ENCODE measurements at regions not wholly inside any gene's neighbourhood (a gene's known extent, or its start where the extent isn't known, plus 50 kb on each side); places are given as distances from the start of the nearest gene placed in this dataset.
"Not testable (repeated sequence)": the region's sequence is repeated elsewhere in the genome, so short reads cannot be mapped to it uniquely, and the experiment has no call there.

DNA sequence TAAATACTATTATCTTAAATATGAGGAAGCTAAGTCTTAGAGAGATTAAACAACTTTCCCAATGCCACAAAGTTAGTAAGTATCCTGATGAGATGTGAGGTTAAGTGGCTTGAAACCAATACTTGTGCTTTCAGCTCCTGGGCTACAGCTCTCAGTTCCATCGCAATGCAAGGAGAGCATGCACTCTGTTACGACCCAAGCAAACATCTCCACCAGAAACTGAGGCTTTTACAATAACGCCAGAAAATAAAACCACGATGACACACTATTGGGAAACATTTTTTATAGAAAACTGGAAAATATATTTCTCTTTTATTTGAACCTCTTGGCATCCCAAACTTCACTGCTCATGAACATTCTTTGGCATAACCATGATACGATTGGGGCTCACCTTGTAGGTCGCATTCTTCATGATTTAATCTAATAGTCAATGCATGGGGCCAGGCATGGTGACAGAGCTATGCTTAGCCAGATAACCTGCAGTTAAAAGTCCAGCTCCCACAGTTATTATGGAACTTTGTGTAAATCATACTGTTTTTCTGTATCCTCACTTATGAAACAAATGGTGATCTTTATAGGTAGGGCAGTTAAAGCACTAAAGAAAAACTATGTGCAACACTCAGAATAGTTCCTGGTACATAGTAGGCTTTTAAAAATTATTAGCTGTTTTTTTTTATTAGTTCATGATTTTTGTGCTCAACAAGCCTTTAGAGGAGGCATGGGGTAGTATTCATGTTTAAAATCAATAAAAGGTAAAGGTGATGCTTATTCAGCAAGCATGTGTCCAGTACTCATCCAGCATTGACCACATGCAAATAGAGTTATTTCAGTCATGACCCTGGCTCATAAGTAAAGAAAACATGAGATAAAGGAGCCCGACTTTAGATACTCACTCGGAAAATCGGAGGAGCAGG, 238.3 kb upstream of the TRIB2 start:
- Histone ChIP-seq H3K4me3 (no peak overlapping the region), H3K27ac (no peak overlapping the region)

DNA sequence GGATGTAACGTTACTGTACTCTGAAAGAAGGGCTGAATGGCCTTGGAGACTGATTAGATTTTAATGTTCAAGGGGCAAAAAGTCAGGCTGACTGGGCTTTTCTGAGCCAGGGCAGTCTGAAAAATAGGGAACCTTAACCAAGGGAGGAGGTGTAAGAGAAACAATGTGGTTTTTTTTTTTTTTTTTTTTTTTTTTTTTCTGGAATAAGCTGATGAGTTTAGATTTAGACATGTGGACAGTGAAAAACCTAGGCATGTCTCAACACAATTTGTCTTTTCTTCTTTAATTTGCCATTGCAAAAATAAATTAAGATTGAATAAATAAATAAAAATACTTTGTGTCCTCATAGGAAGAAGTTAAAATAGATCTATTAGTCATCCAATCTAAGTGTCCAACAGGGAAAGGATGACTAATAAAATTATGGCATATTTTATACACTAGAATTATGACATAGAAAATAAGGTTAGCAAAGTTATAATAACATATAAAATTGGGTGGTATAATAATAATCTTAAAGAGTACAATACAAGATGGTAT, 237.6 kb upstream of the TRIB2 start:
- Histone ChIP-seq H3K27ac (no peak overlapping the region), H3K4me3 (no peak overlapping the region)

DNA sequence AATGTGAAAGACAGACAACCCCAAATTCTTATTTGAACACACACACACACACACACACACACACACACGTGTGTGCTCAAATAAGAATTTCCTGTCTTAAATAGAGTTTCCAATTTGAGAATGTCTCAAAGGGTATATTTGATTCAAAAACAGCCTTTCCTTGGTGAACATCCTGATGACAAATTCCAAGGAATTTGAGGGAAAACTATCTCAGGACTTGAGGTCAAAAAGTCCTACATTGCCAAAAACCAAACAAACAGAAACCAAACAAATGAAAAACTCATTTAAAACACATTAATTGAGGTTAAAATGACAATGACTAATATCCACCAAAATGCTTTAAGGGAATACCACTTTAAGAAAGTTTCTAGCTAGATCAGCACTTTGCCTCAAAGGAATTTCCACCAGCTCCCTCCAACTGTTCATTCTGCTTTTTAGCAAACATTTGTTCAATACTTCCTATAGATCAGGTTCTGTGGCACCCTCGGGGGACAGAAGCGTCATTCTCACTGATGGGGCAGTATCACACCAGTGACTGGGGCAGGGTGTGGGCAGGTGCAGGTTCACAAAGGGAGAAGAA, 232.1 kb upstream of the TRIB2 start:
- Histone ChIP-seq H3K4me3 (no peak overlapping the region), H3K27ac (peak overlapping the region in 3 of 21 experiments; percentile 11 to 41 (median 16))

DNA sequence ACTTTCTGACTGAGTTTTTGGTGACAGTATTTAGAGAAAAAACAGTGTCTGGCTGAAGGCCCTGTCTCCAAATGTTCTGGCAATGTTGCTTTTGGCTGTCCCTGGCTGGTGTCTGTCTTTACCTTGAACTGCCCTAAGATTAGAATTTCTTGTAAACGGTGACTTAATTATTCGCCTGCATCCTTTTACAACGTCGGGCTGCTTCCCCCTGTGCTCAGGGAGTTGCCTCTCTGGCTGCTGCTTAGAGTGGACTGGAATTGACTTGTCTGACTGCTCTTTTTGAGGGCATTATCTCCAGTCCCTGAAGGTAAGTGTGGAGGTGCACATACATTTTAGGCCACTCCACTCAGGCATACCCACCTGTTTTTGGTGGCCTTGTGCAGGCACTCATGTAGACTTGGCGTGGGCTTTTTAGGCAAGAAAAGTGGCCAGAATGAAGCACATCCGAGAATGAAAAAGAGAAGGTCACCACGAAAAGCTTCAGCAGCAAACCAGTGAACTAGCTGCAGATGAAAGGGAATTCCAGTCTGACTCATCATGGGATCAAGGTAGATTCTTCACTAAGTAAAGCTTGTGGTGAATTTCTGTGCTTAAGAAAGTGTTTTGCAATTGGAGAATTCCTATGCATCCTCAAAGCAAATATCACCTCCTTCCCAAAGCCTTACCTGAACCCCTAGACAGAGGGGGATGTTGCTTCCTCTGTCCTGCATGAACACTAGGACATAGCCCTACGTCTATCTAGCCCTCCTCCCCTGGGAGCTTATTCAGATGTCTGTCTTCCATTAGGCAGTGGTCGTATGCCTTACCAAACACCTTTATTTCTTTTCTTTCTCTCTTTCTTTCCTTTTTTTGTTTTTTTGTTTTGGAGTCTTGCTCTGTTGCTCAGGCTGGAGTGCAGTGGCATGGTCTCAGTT, 230.3 kb upstream of the TRIB2 start:
- Histone ChIP-seq H3K27ac (no peak overlapping the region), H3K4me3 (no peak overlapping the region)

DNA sequence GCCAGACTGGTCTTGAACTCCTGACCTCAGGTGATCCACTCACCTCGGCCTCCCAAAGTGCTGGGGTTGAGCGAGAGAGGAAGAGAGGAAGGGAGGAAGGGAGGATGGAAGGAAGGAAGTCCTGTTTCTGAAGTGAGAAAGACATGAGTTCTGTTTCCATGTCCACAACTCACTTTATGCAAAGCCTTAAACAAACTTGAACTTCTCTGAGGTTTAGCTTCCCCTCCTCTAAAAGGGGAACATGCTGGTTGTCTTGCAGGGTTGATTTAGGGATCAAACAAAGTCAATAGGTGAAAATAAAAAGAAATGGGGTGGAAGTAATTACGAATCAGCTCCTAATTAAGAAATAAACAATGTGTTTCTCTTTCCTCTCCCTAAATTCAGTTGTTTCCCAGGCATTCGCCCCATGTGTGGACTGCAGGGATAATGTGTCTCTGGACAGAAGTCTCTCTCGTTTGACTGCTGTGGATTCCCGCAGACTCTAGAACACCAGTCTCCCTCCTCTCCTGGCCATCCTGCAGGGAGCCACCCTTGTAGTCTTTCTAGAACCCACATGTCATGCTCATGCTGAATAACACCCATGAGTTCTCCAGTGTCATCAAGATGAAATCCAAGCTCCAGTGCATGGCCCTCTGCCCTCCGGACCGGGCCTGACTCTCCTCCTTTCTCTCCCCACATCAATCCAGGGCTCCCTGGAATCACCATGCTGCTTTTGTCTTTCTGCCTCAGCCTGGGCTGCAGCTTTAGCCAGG, 229.3 kb upstream of the TRIB2 start:
- no peak overlapping the region for H3K4me3 ChIP-seq
- H3K27ac ChIP-seq = peak overlapping the region in 4 of 21 experiments; percentile 6 to 58 (median 26)

DNA sequence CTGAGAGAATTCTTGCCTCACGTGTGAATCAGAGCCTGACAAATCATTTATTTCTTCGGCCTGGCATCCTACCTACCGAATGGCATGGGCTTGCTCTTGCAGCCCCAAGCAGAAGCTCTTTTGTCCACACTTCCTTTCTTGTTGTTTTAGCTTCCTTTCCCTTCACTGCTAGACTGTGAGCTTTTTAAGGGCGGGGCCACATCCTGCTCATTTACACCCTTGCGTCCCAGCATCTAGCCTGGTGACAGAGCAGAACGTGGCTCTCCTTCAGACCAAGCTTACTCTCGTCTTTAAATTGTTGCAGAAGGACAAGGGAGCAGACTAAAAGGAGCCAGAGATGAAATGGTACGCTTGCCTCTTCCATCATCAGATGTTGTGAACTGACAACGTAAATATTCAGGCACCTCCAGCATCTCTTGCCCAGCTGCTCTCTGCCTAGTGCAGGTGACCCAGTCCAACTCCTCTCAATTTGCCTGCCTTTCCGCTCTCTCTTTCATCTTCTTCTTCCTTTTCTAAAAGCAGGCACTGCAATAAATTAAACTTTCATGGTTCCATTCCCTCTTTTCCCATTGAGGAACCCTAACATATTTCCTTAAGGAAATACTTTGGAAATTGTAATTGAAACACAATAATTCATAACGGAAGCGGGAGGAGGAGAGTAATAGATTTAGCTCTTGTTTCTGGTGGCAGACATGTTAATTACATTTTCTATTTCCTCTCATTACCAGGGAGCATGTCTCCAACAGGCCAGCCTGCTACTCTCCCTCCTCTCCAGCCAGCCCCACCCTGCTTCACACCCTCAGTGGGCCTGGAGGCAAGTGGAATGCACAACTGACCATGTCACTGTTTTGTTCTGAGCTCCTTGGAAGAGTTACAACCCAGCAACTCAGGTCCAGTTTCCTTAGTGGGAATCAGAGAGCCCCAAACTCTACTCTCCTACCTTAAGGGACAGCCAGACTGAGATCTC, 228.1 kb upstream of the TRIB2 start:
- H3K27ac ChIP-seq = peak overlapping the region in 5 of 21 experiments; percentile 6 to 58 (median 40)
- no peak overlapping the region for H3K4me3 ChIP-seq

DNA sequence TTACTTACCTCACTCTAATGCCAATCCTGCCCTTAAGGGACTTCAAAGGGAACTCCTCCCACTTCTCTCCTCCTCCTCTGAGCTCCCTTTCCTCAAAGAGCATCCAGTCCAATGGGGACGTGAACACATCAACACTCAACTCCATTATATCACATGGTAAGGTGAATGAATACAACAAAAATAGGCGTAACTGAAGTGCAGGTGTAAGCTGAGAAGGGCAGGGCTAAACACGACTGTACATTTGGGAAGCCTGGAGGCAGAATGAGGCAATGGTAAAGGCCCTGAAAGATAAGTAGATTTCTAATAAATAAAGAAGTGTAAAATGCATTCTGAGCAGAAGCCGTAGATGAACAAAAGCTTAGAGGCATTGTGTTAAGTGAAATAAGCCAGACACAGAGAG, 226.1 kb upstream of the TRIB2 start:
- Histone ChIP-seq H3K27ac (no peak overlapping the region), H3K4me3 (no peak overlapping the region)

DNA sequence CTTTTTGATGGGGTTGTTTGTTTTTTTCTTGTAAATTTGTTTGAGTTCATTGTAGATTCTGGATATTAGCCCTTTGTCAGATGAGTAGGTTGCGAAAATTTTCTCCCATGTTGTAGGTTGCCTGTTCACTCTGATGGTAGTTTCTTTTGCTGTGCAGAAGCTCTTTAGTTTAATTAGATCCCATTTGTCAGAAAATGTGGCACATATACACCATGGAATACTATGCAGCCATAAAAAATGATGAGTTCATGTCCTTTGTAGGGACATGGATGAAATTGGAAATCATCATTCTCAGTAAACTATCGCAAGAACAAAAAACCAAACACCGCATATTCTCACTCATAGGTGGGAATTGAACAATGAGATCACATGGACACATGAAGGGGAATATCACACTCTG, 224.4 kb upstream of the TRIB2 start:
- not testable (repeated sequence) for H3K27ac ChIP-seq, H3K4me3 ChIP-seq

DNA sequence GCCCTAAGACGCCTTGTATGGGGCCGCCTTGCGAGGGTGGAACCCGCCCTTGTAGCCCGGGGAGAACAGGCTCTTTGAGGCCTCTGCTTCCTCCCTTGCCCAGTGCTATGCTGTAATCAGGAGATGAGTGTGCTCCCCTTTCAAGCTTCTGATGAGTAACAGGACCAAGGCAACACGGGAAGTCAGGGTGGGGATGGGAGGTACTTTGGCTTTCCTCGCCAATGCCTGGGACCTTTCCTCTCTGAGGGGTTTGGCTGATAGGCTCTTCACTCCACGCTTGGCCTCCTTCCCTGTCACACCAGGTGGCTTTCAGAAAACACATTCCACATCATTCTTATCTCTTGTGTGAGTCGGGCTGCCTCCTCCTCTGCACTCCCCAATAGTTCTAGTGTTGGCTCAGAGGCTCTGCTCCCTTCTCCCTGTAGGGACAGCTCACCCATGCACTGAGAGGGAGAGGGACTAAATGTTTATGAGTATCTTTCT, 223.7 kb upstream of the TRIB2 start:
- no peak overlapping the region for H3K4me3 ChIP-seq
- peak overlapping the region in 1 of 21 experiments; percentile 44 for H3K27ac ChIP-seq

DNA sequence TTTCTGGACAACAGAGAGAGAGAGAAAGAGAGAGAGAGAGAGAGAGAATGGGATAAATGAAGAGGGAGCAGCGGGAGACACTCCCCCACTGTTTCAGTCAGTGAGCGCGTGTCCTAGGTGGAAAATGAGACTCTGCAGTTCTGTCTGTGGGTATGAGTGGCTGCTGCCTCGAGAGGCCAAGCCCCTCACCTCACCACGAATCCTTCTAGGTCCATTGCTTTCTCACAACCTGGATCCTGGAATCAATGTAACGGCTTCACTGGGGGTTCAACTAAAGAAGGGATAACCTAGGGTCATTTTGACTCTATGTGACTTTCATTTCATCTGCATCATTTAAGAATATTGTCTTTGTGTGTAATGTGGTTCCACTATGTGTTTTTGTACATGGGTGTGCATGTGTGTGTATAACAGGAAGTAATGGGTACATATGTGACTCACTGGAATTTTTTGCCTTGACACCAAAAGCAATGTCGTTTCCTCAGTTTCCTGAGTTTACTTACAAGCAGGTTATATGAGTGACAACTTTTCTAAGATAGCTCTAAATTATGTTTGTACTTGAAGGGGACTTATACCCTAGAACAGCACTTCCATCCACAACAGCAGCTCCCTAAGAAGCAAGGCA, 221.4 kb upstream of the TRIB2 start:
- Histone ChIP-seq H3K4me3 (no peak overlapping the region), H3K27ac (no peak overlapping the region)

DNA sequence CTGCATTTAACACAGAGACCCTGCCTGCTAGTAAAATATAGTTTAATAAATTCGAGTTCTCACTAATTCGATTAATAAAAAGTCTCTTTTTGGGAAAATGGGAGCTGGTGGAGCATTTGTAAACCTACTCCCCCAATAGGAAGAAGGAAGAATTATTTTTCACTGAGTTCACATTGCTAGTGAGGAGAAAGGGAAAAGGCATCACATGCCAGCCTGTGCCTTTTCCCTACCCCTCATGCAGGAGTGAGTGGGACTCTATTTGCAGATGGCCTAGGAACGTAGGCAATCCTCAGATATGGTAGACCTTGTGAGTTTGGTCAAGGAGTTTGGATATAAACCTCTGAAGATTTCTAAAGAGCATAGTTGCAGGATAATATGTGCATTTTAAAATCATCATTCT, 218.4 kb upstream of the TRIB2 start:
- Histone ChIP-seq H3K4me3 (no peak overlapping the region), H3K27ac (peak overlapping the region in 7 of 21 experiments; percentile 1 to 70 (median 41))

DNA sequence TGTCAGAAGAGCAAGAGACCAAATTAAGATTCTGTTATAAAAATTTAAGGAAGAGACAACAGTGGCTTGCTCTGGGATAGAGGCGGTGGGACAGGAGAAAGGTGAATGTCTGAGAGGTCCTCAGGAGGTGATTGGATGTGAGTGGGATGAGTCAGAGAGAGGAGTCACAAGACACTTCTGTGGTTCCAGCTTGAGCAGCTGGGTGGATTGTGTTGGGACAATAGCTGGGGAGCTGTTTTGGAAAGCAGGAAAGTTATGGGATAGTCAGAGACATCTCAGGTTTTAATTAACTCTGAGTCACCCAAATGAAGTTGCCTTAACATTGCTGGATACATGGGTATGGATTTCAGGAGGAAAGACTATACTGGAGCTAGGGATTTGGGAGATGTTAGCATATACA, 218.0 kb upstream of the TRIB2 start:
- Histone ChIP-seq H3K27ac (peak overlapping the region in 7 of 21 experiments; percentile 1 to 70 (median 41)), H3K4me3 (no peak overlapping the region)

DNA sequence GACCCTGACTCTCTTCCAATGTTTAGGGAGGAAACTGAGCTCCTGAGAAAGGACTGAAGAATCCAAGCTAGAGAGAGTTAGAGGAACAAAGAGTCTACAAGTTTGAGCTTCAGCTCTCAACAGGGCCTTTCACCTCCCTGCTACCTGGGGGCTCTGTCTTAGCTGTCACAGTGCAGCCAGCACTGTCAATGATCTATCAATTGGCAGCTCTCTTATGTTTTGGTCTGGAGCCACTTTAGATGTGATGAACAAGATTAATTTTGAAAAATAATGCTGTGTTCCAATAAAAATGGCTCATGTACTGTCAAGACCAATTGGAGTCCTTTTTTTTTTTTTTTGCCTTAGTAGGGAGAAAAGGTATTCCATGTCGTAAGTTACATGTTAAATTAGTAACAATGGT, 215.8 kb upstream of the TRIB2 start:
- Histone ChIP-seq H3K4me3 (no peak overlapping the region), H3K27ac (peak overlapping the region in 11 of 21 experiments; percentile 14 to 79 (median 58))

DNA sequence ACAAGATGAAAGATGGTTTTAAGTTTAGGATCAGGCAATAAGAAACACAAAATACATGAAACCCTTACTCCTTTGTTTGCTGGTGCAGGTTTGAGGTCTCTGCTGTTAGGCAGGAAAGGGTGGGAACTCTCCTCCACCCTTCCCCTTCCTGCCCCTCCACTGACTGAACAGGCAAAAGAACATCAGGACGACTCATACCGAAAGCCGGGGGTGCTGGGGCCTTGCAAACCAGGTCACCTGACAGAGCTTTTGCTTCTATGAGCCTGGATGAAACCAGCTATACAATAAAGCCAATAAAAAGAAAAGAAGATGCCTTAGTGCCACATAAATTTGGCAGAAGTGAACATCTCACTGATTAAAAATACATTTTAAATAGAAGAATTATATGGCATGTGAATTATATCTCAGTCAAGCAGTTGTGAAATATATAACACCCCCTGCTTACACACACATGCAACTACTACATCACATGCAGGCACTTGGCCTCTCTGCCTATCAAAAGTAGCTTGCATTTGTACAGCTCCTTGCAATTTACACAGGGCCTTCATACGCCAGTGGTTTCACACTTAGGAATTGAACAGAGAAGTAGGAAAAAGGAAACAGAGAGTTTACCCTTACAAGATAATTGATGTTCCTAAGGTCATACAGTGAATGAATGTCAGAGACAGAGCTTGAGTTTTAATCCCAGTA, 215.1 kb upstream of the TRIB2 start:
- peak overlapping the region in 9 of 21 experiments; percentile 14 to 79 (median 55) for H3K27ac ChIP-seq
- no peak overlapping the region for H3K4me3 ChIP-seq

DNA sequence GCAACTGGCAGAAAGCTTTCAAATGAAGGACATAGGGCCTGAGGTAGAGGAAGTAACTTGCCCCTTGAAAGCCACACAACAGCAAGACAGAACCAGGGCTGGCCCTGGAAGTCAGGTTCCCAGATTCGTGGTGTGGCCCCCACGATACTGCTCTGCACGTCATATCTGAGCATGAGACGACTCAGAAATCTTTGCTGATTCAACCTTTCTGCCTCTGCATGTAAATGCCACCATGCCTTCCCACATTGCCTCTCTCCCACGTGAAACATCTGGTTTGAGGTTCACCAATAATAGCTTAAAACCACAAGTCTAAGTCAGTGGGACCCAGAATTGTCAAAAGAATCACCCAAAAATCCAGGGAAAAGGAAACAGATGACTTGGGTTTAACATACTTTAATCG, 214.0 kb upstream of the TRIB2 start:
- H3K27ac ChIP-seq = peak overlapping the region in 7 of 21 experiments; percentile 4 to 79 (median 59)
- H3K4me3 ChIP-seq = no peak overlapping the region

DNA sequence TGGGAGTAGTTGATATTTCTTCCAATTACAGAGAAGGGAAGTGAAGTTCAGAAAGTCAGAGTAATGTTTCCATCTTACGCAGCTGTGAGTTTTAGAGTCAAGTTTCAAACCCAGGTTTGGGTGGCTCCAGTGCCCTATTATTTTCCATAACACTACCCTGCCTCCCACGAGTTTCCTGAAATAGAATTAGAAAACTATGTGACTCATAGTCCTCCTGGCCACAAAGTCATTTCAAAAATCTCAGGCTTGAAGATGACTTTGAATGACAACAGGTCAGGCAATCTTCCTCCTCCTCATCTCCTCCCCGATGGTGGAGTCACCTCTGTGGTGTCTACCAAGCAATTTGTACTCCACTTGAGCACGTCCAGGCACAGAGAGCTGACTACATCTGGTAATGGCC, 212.3 kb upstream of the TRIB2 start:
- Histone ChIP-seq H3K27ac (peak overlapping the region in 2 of 21 experiments; percentile 37 to 73), H3K4me3 (no peak overlapping the region)

DNA sequence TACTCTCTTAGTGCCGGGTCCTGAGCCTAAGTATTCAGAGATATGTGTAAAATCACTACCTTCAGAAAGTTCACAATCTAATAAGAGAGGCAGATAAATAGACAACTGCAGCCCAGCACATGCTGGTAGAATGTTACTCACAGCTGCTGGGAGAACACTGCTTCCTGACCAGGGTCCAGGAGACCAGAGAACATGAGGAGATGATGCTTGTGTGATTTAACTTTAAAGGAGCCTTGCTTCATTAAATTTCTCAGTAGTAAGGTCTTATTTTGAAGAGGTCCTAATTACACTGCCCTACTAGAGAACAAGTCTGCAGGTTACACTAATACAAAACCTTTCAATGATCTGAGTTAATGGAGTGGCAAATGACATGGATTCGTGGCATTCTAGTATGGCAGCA, 209.9 kb upstream of the TRIB2 start:
- peak overlapping the region in 3 of 21 experiments; percentile 0 to 56 (median 10) for H3K27ac ChIP-seq
- H3K4me3 ChIP-seq = no peak overlapping the region

All from skin epidermis (tissue), 12 donors.